ENCODE measurements at regions not wholly inside any gene's neighbourhood (a gene's known extent, or its start where the extent isn't known, plus 50 kb on each side); places are given as distances from the start of the nearest gene placed in this dataset.

DNA sequence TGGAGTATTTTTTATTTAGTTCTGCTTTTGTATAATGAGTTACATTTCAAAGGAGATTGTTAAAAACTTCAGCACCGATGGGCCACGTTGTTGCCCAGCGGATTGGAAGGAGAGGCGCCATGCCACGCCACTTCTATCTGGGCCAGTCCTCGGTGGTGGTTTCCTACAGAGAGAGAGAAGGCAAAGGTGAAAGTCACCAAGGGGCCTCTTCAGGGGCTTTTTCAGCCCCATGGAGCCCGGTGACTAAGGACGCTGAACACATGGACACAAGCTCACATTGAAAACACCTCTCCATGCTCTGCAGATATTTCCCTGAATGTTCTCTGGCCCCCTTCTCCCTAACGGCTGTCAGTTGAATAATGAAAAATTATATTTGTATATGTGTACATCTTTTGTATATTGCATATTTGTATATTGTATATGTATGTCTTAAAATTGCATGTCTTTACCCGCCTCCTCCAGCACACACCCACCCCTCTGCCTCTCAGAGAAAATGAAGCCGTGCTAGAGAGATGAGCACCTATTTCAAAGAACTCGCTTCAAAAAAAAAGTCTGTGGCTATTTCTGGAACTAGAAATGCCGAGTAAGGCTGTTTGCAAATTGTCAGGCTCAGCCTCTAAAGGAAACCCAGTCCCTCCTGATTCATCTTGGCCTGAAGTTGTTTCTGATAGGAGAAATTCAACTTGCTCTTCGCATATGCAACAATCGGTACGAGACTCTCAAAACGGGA, 91.9 kb upstream of the CDH4 start:
- Histone ChIP-seq H3K4me1 (ENCODE audit: control insufficient read depth, insufficient read depth, low read length, unreplicated experiment) (no peaks in the 10 kb centered on the region), H3K27ac (ENCODE audit: low read depth, low read length) (no peak overlapping the region), H3K4me3 (ENCODE audit: low read depth, low read length) (no peak overlapping the region), H2AFZ (ENCODE audit: low read length, unreplicated experiment) (no peak overlapping the region), H3K36me3 (ENCODE audit: insufficient read depth, low read length) (no peaks in the 10 kb centered on the region), H3K27me3 (ENCODE audit: insufficient read depth, low read length) (no peaks in the 10 kb centered on the region), H3K79me2 (ENCODE audit: control insufficient read depth, insufficient read depth, low read length, unreplicated experiment) (no peaks in the 10 kb centered on the region)

DNA sequence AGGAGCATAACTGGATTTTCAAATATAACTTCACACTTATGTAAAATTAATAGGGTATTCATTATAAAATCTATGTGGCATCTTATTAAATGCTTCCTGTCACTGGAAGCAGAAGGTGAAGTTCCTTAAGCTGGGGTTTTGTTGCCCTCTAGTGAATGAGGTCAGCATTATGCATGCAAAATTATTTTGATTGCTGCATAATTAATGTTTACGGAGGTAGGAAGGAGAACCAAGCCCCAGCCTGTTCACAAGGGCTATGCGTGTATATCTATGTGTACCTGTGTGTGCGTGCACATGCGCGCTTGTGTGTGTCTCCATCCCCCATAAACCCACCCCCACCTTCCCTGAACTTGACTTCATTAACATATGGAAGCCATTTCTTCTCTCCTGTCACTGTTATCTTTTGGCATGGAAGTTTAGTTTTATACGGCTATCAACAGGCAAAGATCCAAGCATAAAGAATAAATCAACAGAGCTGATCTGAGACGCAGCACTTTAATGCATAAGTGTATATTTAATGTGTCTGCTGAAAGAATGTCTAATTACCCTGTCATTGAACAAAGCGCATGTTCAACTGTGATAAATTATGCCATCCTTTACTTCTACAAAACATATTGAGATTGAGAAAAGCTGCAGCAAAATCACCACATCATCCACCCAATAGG, 90.2 kb upstream of the CDH4 start:
- Histone ChIP-seq H3K36me3 (ENCODE audit: insufficient read depth, low read length) (no peaks in the 10 kb centered on the region), H3K4me1 (ENCODE audit: control insufficient read depth, insufficient read depth, low read length, unreplicated experiment) (peaks cover 8% of the 10 kb centered on the region), H3K27ac (ENCODE audit: low read depth, low read length) (no peak overlapping the region), H3K27me3 (ENCODE audit: insufficient read depth, low read length) (no peaks in the 10 kb centered on the region), H3K4me3 (ENCODE audit: low read depth, low read length) (no peak overlapping the region), H3K79me2 (ENCODE audit: control insufficient read depth, insufficient read depth, low read length, unreplicated experiment) (no peaks in the 10 kb centered on the region), H2AFZ (ENCODE audit: low read length, unreplicated experiment) (no peak overlapping the region)

DNA sequence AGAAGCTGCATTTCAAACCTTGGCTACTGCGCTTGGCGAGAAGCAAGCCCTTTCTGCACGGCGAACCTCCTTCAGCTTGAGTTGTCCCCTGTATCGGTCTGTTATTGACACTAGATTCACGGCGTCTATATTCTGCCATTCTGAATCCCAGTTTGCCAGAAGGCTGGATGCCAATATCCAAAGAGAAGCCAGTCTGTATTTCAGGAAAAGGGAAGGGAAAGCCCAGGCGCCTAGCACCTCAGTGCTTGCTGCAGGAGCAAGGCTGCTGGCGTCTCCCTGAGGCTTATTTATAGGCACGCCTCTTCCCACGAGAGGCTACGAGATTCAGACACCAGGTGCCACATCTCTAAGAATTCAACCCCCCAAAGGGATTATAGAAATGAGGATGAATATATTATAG, 89.6 kb upstream of the CDH4 start:
- Histone ChIP-seq H3K27ac (ENCODE audit: low read depth, low read length) (no peak overlapping the region), H3K4me3 (ENCODE audit: low read depth, low read length) (no peak overlapping the region), H2AFZ (ENCODE audit: low read length, unreplicated experiment) (no peak overlapping the region), H3K79me2 (ENCODE audit: control insufficient read depth, insufficient read depth, low read length, unreplicated experiment) (no peaks in the 10 kb centered on the region), H3K27me3 (ENCODE audit: insufficient read depth, low read length) (no peaks in the 10 kb centered on the region), H3K36me3 (ENCODE audit: insufficient read depth, low read length) (no peaks in the 10 kb centered on the region), H3K4me1 (ENCODE audit: control insufficient read depth, insufficient read depth, low read length, unreplicated experiment) (peaks cover 12% of the 10 kb centered on the region)

DNA sequence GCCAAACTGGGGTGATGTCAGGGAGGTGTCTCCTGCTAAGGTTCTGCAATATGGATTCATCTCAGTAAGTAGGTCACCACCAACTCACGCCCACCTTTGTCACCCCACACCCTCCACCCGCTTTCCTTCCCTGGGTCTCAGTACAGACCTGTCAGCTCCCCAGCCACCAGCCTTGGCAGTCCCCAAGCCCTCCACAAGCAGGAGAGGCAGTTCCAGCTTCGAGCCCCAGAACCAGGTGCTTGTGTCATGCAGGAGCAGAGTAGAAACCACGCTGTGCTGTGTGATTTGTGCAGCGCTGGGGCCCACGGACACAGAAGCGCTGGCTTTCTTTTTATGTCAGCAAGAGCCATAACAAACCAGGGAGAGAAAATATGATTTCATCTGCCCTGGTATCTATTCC, 89.0 kb upstream of the CDH4 start:
- Histone ChIP-seq H3K79me2 (ENCODE audit: control insufficient read depth, insufficient read depth, low read length, unreplicated experiment) (no peaks in the 10 kb centered on the region), H3K36me3 (ENCODE audit: insufficient read depth, low read length) (no peaks in the 10 kb centered on the region), H3K27me3 (ENCODE audit: insufficient read depth, low read length) (no peaks in the 10 kb centered on the region), H3K27ac (ENCODE audit: low read depth, low read length) (no peak overlapping the region), H3K4me1 (ENCODE audit: control insufficient read depth, insufficient read depth, low read length, unreplicated experiment) (peaks cover 12% of the 10 kb centered on the region), H3K4me3 (ENCODE audit: low read depth, low read length) (no peak overlapping the region), H2AFZ (ENCODE audit: low read length, unreplicated experiment) (no peak overlapping the region)

DNA sequence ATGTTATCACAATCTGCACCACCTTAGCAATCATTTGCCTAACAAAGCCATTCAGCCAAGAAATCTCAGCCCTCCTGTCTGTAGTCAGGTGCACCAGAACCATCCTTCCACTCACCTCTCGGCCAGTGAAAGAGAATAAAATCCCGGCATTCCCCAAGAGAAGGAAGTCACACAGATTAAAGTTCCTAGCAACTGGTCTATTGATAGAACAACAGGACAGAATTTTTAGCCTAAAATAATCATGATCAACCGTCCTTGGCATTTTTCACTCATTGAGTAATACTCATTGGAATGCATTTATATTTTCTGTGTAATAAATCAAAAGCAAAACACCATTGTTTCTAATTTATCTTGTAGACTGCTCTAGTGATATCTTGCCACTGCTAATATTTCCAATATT, 85.7 kb upstream of the CDH4 start:
- peak overlapping the region; percentile 14 for H2AFZ ChIP-seq (ENCODE audit: low read length, unreplicated experiment)
- H3K4me3 ChIP-seq (ENCODE audit: low read depth, low read length): no peak overlapping the region
- peak overlapping the region; percentile 78 for H3K27ac ChIP-seq (ENCODE audit: low read depth, low read length)
- H3K79me2 ChIP-seq (ENCODE audit: control insufficient read depth, insufficient read depth, low read length, unreplicated experiment): no peaks in the 10 kb centered on the region
- H3K27me3 ChIP-seq (ENCODE audit: insufficient read depth, low read length): no peaks in the 10 kb centered on the region
- no peaks in the 10 kb centered on the region for H3K36me3 ChIP-seq (ENCODE audit: insufficient read depth, low read length)
- H3K4me1 ChIP-seq (ENCODE audit: control insufficient read depth, insufficient read depth, low read length, unreplicated experiment): peaks cover 12% of the 10 kb centered on the region

DNA sequence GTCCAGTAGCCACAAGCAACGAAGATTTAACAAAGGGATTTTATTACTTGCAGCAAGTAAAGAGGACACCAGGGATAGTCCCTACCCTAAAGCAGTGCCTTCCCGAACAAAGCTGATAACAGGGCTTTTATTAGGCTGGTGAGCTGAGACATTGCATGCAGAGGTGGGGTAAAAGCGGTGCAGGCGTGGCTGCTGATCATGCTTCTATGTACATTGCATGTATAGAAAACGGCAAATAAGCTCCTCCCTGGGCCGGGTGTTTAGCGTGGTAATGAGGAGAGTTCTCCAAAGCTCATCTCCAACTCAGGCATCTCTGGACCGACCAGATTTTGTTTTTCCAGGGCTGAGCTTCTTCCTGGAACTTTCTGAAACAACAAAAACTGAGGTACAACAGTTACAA, 83.5 kb upstream of the CDH4 start:
- H3K4me3 ChIP-seq (ENCODE audit: low read depth, low read length): no peak overlapping the region
- H3K27me3 ChIP-seq (ENCODE audit: insufficient read depth, low read length): no peaks in the 10 kb centered on the region
- H3K4me1 ChIP-seq (ENCODE audit: control insufficient read depth, insufficient read depth, low read length, unreplicated experiment): peaks cover 12% of the 10 kb centered on the region
- no peaks in the 10 kb centered on the region for H3K79me2 ChIP-seq (ENCODE audit: control insufficient read depth, insufficient read depth, low read length, unreplicated experiment)
- no peak overlapping the region for H3K27ac ChIP-seq (ENCODE audit: low read depth, low read length)
- H2AFZ ChIP-seq (ENCODE audit: low read length, unreplicated experiment): no peak overlapping the region
- H3K36me3 ChIP-seq (ENCODE audit: insufficient read depth, low read length): no peaks in the 10 kb centered on the region

DNA sequence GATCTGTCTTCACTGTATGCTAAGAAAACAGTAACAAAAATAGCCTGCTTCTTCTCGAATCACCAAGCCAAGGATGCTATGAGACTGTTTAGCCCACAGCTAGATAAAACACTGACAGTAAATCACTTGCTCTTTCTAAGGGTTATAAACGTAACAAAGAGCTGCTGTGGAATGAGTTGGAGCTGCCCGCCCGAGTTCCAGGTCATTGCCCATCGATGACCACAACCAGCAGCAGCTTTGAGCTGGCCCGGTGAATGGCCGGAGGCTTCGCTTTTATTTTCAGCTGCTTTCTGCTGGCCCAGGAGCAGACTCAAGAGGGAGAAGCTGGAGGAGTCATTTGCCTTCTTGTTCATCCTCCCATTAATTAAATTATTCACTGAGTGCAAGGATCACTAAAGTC, 82.2 kb upstream of the CDH4 start:
- no peak overlapping the region for H3K27ac ChIP-seq (ENCODE audit: low read depth, low read length)
- H2AFZ ChIP-seq (ENCODE audit: low read length, unreplicated experiment): no peak overlapping the region
- H3K4me1 ChIP-seq (ENCODE audit: control insufficient read depth, insufficient read depth, low read length, unreplicated experiment): peaks cover 15% of the 10 kb centered on the region
- no peaks in the 10 kb centered on the region for H3K79me2 ChIP-seq (ENCODE audit: control insufficient read depth, insufficient read depth, low read length, unreplicated experiment)
- no peaks in the 10 kb centered on the region for H3K27me3 ChIP-seq (ENCODE audit: insufficient read depth, low read length)
- H3K4me3 ChIP-seq (ENCODE audit: low read depth, low read length): no peak overlapping the region
- no peaks in the 10 kb centered on the region for H3K36me3 ChIP-seq (ENCODE audit: insufficient read depth, low read length)

GRCh38 chr20:61170496-61171320, 81.4 kb upstream of the CDH4 start:
- Histone ChIP-seq H3K27ac (ENCODE audit: low read depth, low read length) (no peak overlapping the region), H3K4me3 (ENCODE audit: low read depth, low read length) (no peak overlapping the region)

DNA sequence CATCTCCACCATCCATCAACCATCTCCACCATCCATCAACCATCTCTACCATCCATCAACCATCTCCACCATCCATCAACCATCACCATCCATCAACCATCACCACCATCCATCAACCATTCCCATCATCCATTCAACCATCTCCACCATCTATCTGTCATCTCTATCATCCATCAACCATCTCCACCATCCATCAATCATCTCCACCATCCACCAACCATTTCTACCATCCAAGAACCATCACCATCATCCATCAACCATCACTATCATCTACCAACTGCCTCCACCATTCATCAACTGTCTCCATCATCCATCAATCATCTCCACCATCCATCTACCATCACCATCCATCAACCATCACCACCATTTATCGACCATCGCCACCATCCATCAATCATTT, 78.8 kb upstream of the CDH4 start:
- Histone ChIP-seq H3K4me1 (ENCODE audit: control insufficient read depth, insufficient read depth, low read length, unreplicated experiment) (peaks cover 3% of the 10 kb centered on the region), H2AFZ (ENCODE audit: low read length, unreplicated experiment) (no peak overlapping the region), H3K27me3 (ENCODE audit: insufficient read depth, low read length) (no peaks in the 10 kb centered on the region), H3K36me3 (ENCODE audit: insufficient read depth, low read length) (no peaks in the 10 kb centered on the region), H3K27ac (ENCODE audit: low read depth, low read length) (no peak overlapping the region), H3K4me3 (ENCODE audit: low read depth, low read length) (no peak overlapping the region), H3K79me2 (ENCODE audit: control insufficient read depth, insufficient read depth, low read length, unreplicated experiment) (no peaks in the 10 kb centered on the region)

More at GRCh38 chr20:61170496-61171320, 81.4 kb upstream of the CDH4 start:
- Histone ChIP-seq H2AFZ (ENCODE audit: low read length, unreplicated experiment) (no peak overlapping the region), H3K36me3 (ENCODE audit: insufficient read depth, low read length) (no peaks in the 10 kb centered on the region), H3K79me2 (ENCODE audit: control insufficient read depth, insufficient read depth, low read length, unreplicated experiment) (no peaks in the 10 kb centered on the region), H3K4me1 (ENCODE audit: control insufficient read depth, insufficient read depth, low read length, unreplicated experiment) (peaks cover 15% of the 10 kb centered on the region), H3K27me3 (ENCODE audit: insufficient read depth, low read length) (no peaks in the 10 kb centered on the region)

- Histone ChIP-seq H3K4me1 (ENCODE audit: control insufficient read depth, insufficient read depth, low read length, unreplicated experiment) (peaks cover 3% of the 10 kb centered on the region), H3K27me3 (ENCODE audit: insufficient read depth, low read length) (no peaks in the 10 kb centered on the region), H3K27ac (ENCODE audit: low read depth, low read length) (no peak overlapping the region), H3K36me3 (ENCODE audit: insufficient read depth, low read length) (no peaks in the 10 kb centered on the region), H2AFZ (ENCODE audit: low read length, unreplicated experiment) (no peak overlapping the region), H3K4me3 (ENCODE audit: low read depth, low read length) (no peak overlapping the region), H3K79me2 (ENCODE audit: control insufficient read depth, insufficient read depth, low read length, unreplicated experiment) (no peaks in the 10 kb centered on the region)
Observed at GRCh38 chr20:61173961-61174725, 77.9 kb upstream of the CDH4 start.

All from ACC112 (cell line).